MM.1S (cell line): ENCODE measurements at regions not wholly inside any gene's neighbourhood (a gene's known extent, or its start where the extent isn't known, plus 50 kb on each side); places are given as distances from the start of the nearest gene placed in this dataset.

Experiments used
- EZH2 ChIP-seq: fragments of 300-600 bp; sonication (generic); optimal IDR thresholded peaks from 2 replicates; pipeline ENCODE3; 2017; ENCODE audit warnings: low read depth, mild to moderate bottlenecking, antibody characterized with exemption, low read length, mixed read lengths
- TF ChIP-seq, protein P1 (sequence below): fragments of 300-600 bp; sonication (generic); IDR thresholded peaks from 2 replicates; pipeline ENCODE4 v1.5.1; 2016; ENCODE audit warnings: antibody characterized with exemption, low read length, mixed read lengths

DNA sequence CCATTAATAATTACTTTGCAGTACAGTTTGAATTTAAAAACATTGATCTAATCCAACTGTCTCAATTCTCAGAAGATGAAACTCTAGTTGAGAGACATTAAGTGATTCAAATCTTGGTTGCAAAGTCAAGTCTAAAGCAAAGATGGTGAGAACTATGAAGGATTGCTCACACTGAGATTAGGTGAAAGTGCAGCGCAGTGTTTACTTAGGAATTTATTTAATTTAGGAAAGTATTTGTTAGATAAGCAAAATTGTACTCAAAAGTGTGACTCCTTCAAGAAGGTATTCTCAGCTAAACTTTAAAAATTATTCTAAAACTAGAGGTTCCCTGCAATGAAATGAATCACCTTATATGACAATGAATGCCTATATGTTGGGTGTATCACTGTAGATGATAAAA lies 454.9 kb downstream of the PDGFC start:
- TF ChIP-seq, protein P1, sequence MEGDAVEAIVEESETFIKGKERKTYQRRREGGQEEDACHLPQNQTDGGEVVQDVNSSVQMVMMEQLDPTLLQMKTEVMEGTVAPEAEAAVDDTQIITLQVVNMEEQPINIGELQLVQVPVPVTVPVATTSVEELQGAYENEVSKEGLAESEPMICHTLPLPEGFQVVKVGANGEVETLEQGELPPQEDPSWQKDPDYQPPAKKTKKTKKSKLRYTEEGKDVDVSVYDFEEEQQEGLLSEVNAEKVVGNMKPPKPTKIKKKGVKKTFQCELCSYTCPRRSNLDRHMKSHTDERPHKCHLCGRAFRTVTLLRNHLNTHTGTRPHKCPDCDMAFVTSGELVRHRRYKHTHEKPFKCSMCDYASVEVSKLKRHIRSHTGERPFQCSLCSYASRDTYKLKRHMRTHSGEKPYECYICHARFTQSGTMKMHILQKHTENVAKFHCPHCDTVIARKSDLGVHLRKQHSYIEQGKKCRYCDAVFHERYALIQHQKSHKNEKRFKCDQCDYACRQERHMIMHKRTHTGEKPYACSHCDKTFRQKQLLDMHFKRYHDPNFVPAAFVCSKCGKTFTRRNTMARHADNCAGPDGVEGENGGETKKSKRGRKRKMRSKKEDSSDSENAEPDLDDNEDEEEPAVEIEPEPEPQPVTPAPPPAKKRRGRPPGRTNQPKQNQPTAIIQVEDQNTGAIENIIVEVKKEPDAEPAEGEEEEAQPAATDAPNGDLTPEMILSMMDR: no peak
- no peak for TF ChIP-seq EZH2
